Testis (tissue), 2 donors: ENCODE measurements at regions not wholly inside any gene's neighbourhood (a gene's known extent, or its start where the extent isn't known, plus 50 kb on each side); places are given as distances from the start of the nearest gene placed in this dataset.

Experiments
- POLR2A ChIP-seq: fragments of 450-650 bp; IDR thresholded peaks from one replicate; pipeline ENCODE4 v1.6.1; 2017; ENCODE audit warnings: antibody characterized with exemption, mild to moderate bottlenecking, moderate library complexity
- TF ChIP-seq, protein P1 (sequence below), 3 experiments: fragments of 450-650 bp in 2 of 3; fragments of 200-600 bp in 1 of 3; sonication (generic) in 1 of 3; IDR thresholded peaks; one replicate each; pipeline ENCODE4 v1.5.1; 2016 to 2019; ENCODE audit warnings: antibody characterized with exemption in 3 of 3, mild to moderate bottlenecking in 2 of 3, moderate library complexity in 1 of 3

DNA sequence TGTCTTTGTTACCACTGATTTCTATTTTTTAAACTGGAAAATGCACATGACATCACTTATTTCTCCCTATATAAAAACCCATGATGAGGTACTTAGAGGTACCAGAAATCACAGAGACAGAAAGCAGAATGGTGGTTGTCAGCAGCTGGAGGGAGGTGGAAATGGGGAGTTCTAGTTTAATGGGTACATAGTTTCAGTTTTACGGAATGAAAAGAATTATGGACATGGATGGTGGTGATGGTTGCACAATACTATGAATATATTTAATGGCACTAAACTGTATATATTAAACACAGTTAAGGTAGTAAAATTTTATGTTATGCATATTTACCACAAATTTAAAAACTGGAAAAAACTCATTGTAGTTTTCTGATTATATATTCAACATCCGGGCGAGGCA lies 50.5 kb upstream of the CPEB4 start:
- TF ChIP-seq, protein P1, sequence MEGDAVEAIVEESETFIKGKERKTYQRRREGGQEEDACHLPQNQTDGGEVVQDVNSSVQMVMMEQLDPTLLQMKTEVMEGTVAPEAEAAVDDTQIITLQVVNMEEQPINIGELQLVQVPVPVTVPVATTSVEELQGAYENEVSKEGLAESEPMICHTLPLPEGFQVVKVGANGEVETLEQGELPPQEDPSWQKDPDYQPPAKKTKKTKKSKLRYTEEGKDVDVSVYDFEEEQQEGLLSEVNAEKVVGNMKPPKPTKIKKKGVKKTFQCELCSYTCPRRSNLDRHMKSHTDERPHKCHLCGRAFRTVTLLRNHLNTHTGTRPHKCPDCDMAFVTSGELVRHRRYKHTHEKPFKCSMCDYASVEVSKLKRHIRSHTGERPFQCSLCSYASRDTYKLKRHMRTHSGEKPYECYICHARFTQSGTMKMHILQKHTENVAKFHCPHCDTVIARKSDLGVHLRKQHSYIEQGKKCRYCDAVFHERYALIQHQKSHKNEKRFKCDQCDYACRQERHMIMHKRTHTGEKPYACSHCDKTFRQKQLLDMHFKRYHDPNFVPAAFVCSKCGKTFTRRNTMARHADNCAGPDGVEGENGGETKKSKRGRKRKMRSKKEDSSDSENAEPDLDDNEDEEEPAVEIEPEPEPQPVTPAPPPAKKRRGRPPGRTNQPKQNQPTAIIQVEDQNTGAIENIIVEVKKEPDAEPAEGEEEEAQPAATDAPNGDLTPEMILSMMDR (IDR thresholded peaks at IDR 0.05), result no peak
- TF ChIP-seq POLR2A, result no peak
